Mucosa of descending colon (tissue), 3 donors: ENCODE measurements at regions not wholly inside any gene's neighbourhood (a gene's known extent, or its start where the extent isn't known, plus 50 kb on each side); places are given as distances from the start of the nearest gene placed in this dataset.

Experiments used
- ATAC-seq: fragments of 200-7000 bp; cut with Tn5 transposase; one replicate; pipeline ENCODE4 v1.9.1; 2020; ENCODE audit warnings: mild to moderate bottlenecking, moderate library complexity
- DNase-seq, 3 donors: peaks; one replicate each; pipeline ENCODE4 v3.0.0-alpha.2; 2020
- H3K36me3 ChIP-seq: fragments of 200-600 bp; one replicate; pipeline ENCODE4 v1.8.0; 2021; ENCODE audit warnings: low read depth, mild to moderate bottlenecking
- H3K4me1 ChIP-seq: fragments of 200-600 bp; one replicate; pipeline ENCODE4 v1.8.0; 2021; ENCODE audit warnings: low read depth, mild to moderate bottlenecking
- H3K4me3 ChIP-seq: fragments of 200-600 bp; one replicate; pipeline ENCODE4 v1.8.0; 2021; ENCODE audit warnings: mild to moderate bottlenecking
- H3K9me3 ChIP-seq: fragments of 200-600 bp; one replicate; pipeline ENCODE4 v1.8.0; 2021; ENCODE audit warnings: mild to moderate bottlenecking
- CTCF ChIP-seq: fragments of 200-600 bp; IDR thresholded peaks from one replicate; pipeline ENCODE4 v1.8.0; 2022; ENCODE audit warnings: antibody characterized with exemption, mild to moderate bottlenecking
- intact Hi-C, 2 donors: fragments of 100-400 bp; cut with DNase I in 1 of 2; cut with micrococcal nuclease in 1 of 2; formaldehyde crosslinking; loops; one replicate each; pipeline versions ENCODE4 v1.11.0 to v1.11.1; 2022; cut with DNase I, micrococcal nuclease
- donor health status: DM: no; HTN: no; CAD: no; lungs with moderate emphysema.
- donor health status: DM: no; HTN: no; CAD: no.
- donor health status: DM: no; HTN: yes; CAD: no.

- H3K9me3 ChIP-seq = no peaks in the 10 kb centered on the region
- intact Hi-C loops = no loop called here
Observed at GRCh38 chr2:21443494-21444105, 319.8 kb downstream of the TDRD15 start.

GRCh38 chr2:21449881-21450280 is 326.1 kb downstream of the TDRD15 start:
- intact Hi-C loops = no loop called here
- ATAC-seq (no peak), DNase-seq (no peak)
- H3K4me3 ChIP-seq = no peak overlapping the region
- H3K4me1 ChIP-seq = no peaks in the 10 kb centered on the region
- H3K36me3 ChIP-seq = no peaks in the 10 kb centered on the region
- H3K9me3 ChIP-seq = no peaks in the 10 kb centered on the region
- TF ChIP-seq CTCF = no peak

More at GRCh38 chr2:21443494-21444105, 319.8 kb downstream of the TDRD15 start:
- Histone ChIP-seq H3K4me3 (no peak overlapping the region), H3K4me1 (no peaks in the 10 kb centered on the region), H3K36me3 (no peaks in the 10 kb centered on the region)
- no peak for TF ChIP-seq CTCF
- DNase-seq (no peak), ATAC-seq (no peak)

GRCh38 chr2:21451403-21451802 is 327.6 kb downstream of the TDRD15 start:
- no peak for ATAC-seq
- Histone ChIP-seq H3K4me1 (no peaks in the 10 kb centered on the region), H3K9me3 (no peaks in the 10 kb centered on the region), H3K36me3 (no peaks in the 10 kb centered on the region), H3K4me3 (no peak overlapping the region)
- intact Hi-C loops = no loop called here
- no peak for TF ChIP-seq CTCF
- DNase-seq = no peak

- no peak overlapping the region for H3K4me3 ChIP-seq
- no peaks in the 10 kb centered on the region for H3K4me1 ChIP-seq
- ATAC-seq (no peak), DNase-seq (no peak)
- no peak for TF ChIP-seq CTCF
- no peaks in the 10 kb centered on the region for H3K36me3 ChIP-seq
- intact Hi-C loops = no loop called here
- H3K9me3 ChIP-seq = no peaks in the 10 kb centered on the region
Observed at GRCh38 chr2:21452263-21452662, 328.5 kb downstream of the TDRD15 start.

GRCh38 chr2:21452678-21453077 is 328.9 kb downstream of the TDRD15 start:
- H3K36me3 ChIP-seq = no peaks in the 10 kb centered on the region
- TF ChIP-seq CTCF = no peak
- H3K4me1 ChIP-seq = no peaks in the 10 kb centered on the region
- ATAC-seq (no peak), DNase-seq (no peak)
- intact Hi-C loops = no loop called here
- H3K4me3 ChIP-seq = no peak overlapping the region
- H3K9me3 ChIP-seq = no peaks in the 10 kb centered on the region
